Epithelial cell of proximal tubule (primary cell): ENCODE measurements at regions not wholly inside any gene's neighbourhood (a gene's known extent, or its start where the extent isn't known, plus 50 kb on each side); places are given as distances from the start of the nearest gene placed in this dataset.

ENCODE experiments used
- DNase-seq: peaks from one replicate; pipeline ENCODE4 v3.0.0-alpha.2; 2011; ENCODE audit warnings: low read depth
- H3K4me3 ChIP-seq: 2 replicates; pipeline ENCODE4 v1.5.1; 2011; ENCODE audit warnings: low read depth, mild to moderate bottlenecking, low read length
- CTCF ChIP-seq: conservative IDR thresholded peaks from 2 replicates; pipeline ENCODE4 v1.5.1; 2012; ENCODE audit warnings: low read depth, mild to moderate bottlenecking, low read length

- H3K4me3 ChIP-seq: no peak overlapping the region
- DNase-seq: no peak
- TF ChIP-seq CTCF: no peak
These were observed 316.4 kb downstream of the RNF144B start for GRCh38 chr6:18703546-18703945.

DNA sequence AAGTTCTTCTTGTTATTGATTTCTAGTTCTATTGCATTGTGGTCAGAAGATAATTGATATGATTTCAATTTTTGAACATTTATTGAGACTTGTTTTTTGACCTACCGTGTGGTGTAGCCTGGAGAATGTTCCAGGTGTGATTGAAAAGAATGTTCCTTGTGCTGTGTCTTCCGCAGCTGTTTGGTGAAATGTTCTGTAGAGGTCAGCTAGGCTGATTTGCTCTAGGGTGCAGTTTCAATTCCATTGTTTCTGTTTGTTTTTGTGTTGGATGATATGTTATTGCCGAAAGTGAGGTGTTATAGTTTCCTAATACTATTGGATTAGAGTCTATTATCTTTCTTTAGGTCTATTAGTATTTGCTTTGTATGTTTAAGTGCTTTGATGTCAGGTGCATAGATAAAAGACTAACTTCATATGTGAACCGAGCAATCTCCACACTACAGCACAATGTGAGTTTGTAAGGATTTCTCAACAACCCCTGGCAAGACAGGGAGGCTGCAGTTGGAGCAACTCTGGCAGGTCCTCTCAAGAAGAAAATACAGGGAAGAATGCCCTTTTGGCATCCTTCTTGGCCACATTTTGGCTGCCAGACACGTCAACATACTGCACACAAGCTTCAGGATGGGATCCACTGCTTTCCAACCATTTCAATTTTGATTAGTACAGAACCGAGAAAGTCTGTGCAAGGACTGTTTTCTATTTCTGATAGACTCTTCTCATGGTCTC is 320.7 kb downstream of the RNF144B start:
- DNase-seq: no peak

DNA sequence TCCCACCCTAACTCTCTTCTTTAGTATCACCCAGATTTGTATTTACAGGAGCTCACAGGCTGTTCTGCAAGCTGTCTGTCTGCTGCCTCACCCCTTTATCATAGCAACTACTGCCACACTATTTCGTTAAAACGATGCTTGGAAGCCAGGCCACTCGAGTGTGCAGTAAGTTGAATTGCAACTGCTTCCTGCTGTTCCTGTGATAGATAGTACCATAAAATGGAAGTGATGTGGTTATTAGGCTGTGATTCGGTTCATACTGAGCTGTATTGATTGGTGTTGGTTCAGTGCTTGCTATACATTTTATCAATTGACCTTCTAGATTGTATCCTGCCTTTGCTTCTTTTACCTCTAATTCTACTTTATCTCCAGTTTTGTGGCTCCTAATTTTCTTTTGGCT is 325.4 kb downstream of the RNF144B start:
- no peak for DNase-seq
- no peak overlapping the region for H3K4me3 ChIP-seq
- no peak for TF ChIP-seq CTCF

More for the DNA sequence above, 320.7 kb downstream of the RNF144B start:
- no peak overlapping the region for H3K4me3 ChIP-seq
- TF ChIP-seq CTCF: no peak

GRCh38 chr6:18720075-18720474 is 332.9 kb downstream of the RNF144B start:
- no peak for DNase-seq
- TF ChIP-seq CTCF: no peak
- no peak overlapping the region for H3K4me3 ChIP-seq

- no peak for DNase-seq
- H3K4me3 ChIP-seq: no peak overlapping the region
- TF ChIP-seq CTCF: no peak
These were observed 336.9 kb downstream of the RNF144B start for GRCh38 chr6:18724056-18724455.

DNA sequence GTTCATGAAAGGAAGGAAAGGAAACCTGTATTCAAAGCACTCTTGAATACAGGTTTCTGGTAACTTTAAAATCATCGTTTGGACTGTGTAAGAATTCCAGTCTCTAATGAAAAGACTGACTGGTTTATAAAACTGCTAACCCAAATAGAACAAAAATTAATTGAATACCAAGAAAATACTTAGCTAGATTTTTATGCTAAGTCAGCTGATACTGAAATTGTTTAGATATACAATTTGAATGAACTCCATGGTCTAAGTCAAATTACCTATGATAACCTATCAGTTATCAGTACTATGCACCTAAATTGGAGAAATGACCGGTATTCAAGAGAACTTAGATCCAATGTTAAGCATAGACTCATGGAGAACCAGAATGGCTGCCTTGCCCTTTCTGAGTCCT is 338.3 kb downstream of the RNF144B start:
- TF ChIP-seq CTCF: no peak

GRCh38 chr6:18733921-18734550 is 346.9 kb downstream of the RNF144B start:
- DNase-seq: no peak
- no peak for TF ChIP-seq CTCF
- H3K4me3 ChIP-seq: no peak overlapping the region

More for the DNA sequence above, 338.3 kb downstream of the RNF144B start:
- DNase-seq: no peak
- H3K4me3 ChIP-seq: no peak overlapping the region
